AG04450 (cell line): ENCODE measurements at regions not wholly inside any gene's neighbourhood (a gene's known extent, or its start where the extent isn't known, plus 50 kb on each side); places are given as distances from the start of the nearest gene placed in this dataset.
"Not testable (repeated sequence)": the region's sequence is repeated elsewhere in the genome, so short reads cannot be mapped to it uniquely, and the experiment has no call there.

Source experiments
- CTCF ChIA-PET: fragments of 300-600, 350-600 bp; formaldehyde crosslinking; extraction: SDS; loops from one replicate; lab custom pipeline; 2022; ENCODE audit warnings: antibody characterized with exemption, inconsistent platforms; lab: Charles Lee
- POLR2A ChIA-PET: fragments of 350-600 bp; formaldehyde crosslinking; extraction: SDS; loops from one replicate; lab custom pipeline; 2021; ENCODE audit warnings: antibody characterized with exemption, inconsistent platforms; lab: Yijun Ruan, JAX
- DNase-seq: peaks from one replicate; pipeline ENCODE4 v3.0.0-alpha.2; 2011; ENCODE audit warnings: low read depth, low spot score
- H3K27ac ChIP-seq: one replicate; pipeline ENCODE4 v1.5.1; 2012; ENCODE audit warnings: low read depth, low read length, control low read depth
- H3K27me3 ChIP-seq: one replicate; pipeline ENCODE4 v1.6.0; 2012; ENCODE audit warnings: low read length; ENCODE audit not compliant: control insufficient read depth, insufficient read depth
- H3K4me3 ChIP-seq: 2 replicates; pipeline ENCODE4 v1.5.1; 2011; ENCODE audit warnings: mild to moderate bottlenecking, low read depth, low read length, control low read depth
- H3K9me3 ChIP-seq: 2 replicates; pipeline ENCODE4 v1.5.1; 2012; ENCODE audit warnings: low read length; ENCODE audit not compliant: control insufficient read depth, insufficient read depth
- TF ChIP-seq, protein P1 (sequence below): IDR thresholded peaks from 2 replicates; pipeline ENCODE4 v1.5.1; 2011; ENCODE audit warnings: low read depth, low read length, control low read depth, inconsistent platforms

- H3K9me3 ChIP-seq, H3K27ac ChIP-seq, H3K4me3 ChIP-seq, CTCF ChIA-PET, DNase-seq, H3K27me3 ChIP-seq, POLR2A ChIA-PET: not testable (repeated sequence)
These were observed 71.0 kb upstream of the SH3GLB1 start for GRCh38 chr1:86633306-86633838.

DNA sequence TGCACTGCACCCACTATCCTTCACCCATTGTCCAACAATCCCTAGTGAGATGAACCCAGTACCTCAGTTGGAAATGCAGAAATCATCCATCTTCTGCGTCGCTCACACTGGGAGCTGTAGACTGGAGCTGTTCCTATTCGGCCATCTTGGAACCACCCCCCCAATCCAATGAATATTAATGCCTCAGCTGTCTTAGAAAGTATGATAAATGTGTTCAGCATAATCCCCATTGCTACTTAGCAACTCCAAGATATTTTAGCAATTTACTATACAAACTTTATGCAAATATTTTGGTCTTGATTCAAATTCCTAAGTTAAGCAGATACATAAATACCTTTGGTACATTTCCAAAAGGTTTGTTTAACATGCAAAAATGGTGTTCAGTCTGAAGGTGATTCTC is 70.5 kb upstream of the SH3GLB1 start:
- TF ChIP-seq, protein P1, sequence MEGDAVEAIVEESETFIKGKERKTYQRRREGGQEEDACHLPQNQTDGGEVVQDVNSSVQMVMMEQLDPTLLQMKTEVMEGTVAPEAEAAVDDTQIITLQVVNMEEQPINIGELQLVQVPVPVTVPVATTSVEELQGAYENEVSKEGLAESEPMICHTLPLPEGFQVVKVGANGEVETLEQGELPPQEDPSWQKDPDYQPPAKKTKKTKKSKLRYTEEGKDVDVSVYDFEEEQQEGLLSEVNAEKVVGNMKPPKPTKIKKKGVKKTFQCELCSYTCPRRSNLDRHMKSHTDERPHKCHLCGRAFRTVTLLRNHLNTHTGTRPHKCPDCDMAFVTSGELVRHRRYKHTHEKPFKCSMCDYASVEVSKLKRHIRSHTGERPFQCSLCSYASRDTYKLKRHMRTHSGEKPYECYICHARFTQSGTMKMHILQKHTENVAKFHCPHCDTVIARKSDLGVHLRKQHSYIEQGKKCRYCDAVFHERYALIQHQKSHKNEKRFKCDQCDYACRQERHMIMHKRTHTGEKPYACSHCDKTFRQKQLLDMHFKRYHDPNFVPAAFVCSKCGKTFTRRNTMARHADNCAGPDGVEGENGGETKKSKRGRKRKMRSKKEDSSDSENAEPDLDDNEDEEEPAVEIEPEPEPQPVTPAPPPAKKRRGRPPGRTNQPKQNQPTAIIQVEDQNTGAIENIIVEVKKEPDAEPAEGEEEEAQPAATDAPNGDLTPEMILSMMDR, result no peak
- no peak overlapping the region for H3K27ac ChIP-seq
- POLR2A ChIA-PET, result no interaction called here
- H3K27me3 ChIP-seq, result no peaks in the 10 kb centered on the region
- CTCF ChIA-PET, result no interaction called here
- no peaks in the 10 kb centered on the region; the same call in 1 of the 2 replicates for H3K9me3 ChIP-seq
- H3K4me3 ChIP-seq, result no peak overlapping the region
- DNase-seq, result no peak

GRCh38 chr1:86636898-86637297 is 67.5 kb upstream of the SH3GLB1 start:
- H3K9me3 ChIP-seq, result no peaks in the 10 kb centered on the region
- no peak overlapping the region for H3K4me3 ChIP-seq
- H3K27ac ChIP-seq, result no peak overlapping the region
- TF ChIP-seq, protein P1, result no peak
- no peak for DNase-seq
- CTCF ChIA-PET, result no interaction called here
- POLR2A ChIA-PET, result no interaction called here
- no peaks in the 10 kb centered on the region for H3K27me3 ChIP-seq

- POLR2A ChIA-PET, result no interaction called here
- CTCF ChIA-PET, result interaction anchor here (0.9 kb wide), 1 partner anchor 64 kb away, joined by 5 read pairs; the partner anchor contains the start of gene SH3GLB1
- DNase-seq, result no peak
These were observed 64.2 kb upstream of the SH3GLB1 start for GRCh38 chr1:86640161-86640670.

DNA sequence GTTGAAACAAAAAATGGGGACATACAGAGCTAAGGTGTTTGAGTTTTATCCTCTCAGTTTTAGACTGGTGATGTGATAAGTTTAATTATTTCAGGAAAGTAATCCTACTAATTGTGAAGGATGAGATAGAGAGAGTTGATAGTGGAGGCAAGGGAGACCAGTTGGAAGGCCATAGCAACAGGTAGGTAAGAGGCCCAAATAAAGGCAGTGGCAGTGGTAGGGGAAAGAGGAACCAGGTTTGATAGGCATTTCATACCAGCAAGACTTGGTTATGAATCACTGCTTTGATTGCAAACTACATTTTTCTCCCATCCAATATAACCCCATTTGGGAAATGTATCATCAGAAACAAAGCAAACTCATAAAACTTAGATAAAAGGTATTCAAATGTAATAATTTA is 63.1 kb upstream of the SH3GLB1 start:
- ChIA-PET POLR2A (no interaction called here), CTCF (no interaction called here)
- DNase-seq, result no peak
- Histone ChIP-seq H3K4me3 (no peak overlapping the region), H3K9me3 (no peaks in the 10 kb centered on the region), H3K27me3 (no peaks in the 10 kb centered on the region), H3K27ac (no peak overlapping the region)
- TF ChIP-seq, protein P1, result no peak

More at GRCh38 chr1:86640161-86640670, 64.2 kb upstream of the SH3GLB1 start:
- Histone ChIP-seq H3K9me3 (no peaks in the 10 kb centered on the region), H3K27me3 (no peaks in the 10 kb centered on the region), H3K27ac (no peak overlapping the region), H3K4me3 (no peak overlapping the region)
- TF ChIP-seq, protein P1, result no peak

DNA sequence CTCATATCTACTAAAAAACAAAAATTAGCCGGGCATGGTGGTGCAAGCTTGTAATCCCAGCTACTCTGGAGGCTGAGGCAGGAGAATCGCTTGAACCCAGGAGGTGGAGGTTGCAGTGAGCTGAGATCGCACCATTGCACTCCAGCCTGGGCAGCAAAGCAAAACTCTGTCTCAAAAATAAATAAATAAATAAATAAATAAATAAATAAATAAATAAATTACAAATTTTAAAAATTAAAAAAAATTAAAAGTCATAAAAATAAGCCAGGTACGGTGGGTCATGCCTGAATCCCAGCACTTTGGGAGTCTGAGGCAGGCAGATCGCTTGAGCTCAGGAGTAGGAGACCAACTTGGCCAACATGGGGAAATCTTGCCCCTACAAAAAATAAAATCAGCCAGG is 59.7 kb upstream of the SH3GLB1 start:
- H3K4me3 ChIP-seq, DNase-seq, POLR2A ChIA-PET, H3K9me3 ChIP-seq, H3K27ac ChIP-seq, H3K27me3 ChIP-seq: not testable (repeated sequence)
- CTCF ChIA-PET, result interaction anchor here (1.1 to 3.0 kb wide), 2 partner anchors 59 to 170 kb away, joined by 3 to 9 read pairs; partner anchors contain the start of gene SH3GLB1
